Heart left ventricle (tissue), 16 donors: ENCODE measurements at regions not wholly inside any gene's neighbourhood (a gene's known extent, or its start where the extent isn't known, plus 50 kb on each side); places are given as distances from the start of the nearest gene placed in this dataset.

ENCODE experiments used
- ATAC-seq, 4 donors: fragments of 200-7000 bp; cut with Tn5 transposase; one replicate each; pipeline ENCODE4 v1.9.1; 2020 to 2022; ENCODE audit warnings: moderate library complexity in 4 of 4, mild to moderate bottlenecking in 3 of 4, moderate number of reproducible peaks in 1 of 4
- DNase-seq, 5 donors: peaks; one replicate each; pipeline ENCODE4 v3.0.0-alpha.2; 2020
- H3K27ac ChIP-seq, 12 donors: fragments of 200-600 bp; sonication (generic) in 4 of 12; one replicate each; pipeline versions ENCODE4 v1.5.0 to v1.8.0; 2016 to 2022; ENCODE audit warnings: mild to moderate bottlenecking in 2 of 12
- H3K27me3 ChIP-seq, 9 donors: fragments of 200-600 bp; sonication (generic) in 2 of 9; one replicate each; pipeline versions ENCODE4 v1.5.1 to v1.8.0; 2016 to 2022; ENCODE audit warnings: mild to moderate bottlenecking in 3 of 9
- H3K36me3 ChIP-seq, 9 donors: fragments of 200-600 bp; sonication (generic) in 2 of 9; one replicate each; pipeline versions ENCODE4 v1.5.0 to v1.8.0; 2018 to 2022; ENCODE audit warnings: mild to moderate bottlenecking in 2 of 9
- H3K4me1 ChIP-seq, 12 donors: fragments of 200-600 bp; sonication (generic) in 4 of 12; one replicate each; pipeline versions ENCODE4 v1.5.0 to v1.8.0; 2016 to 2022; ENCODE audit warnings: mild to moderate bottlenecking in 3 of 12
- H3K4me3 ChIP-seq, 12 donors: fragments of 200-600 bp; sonication (generic) in 4 of 12; one replicate each; pipeline versions ENCODE4 v1.5.0 to v1.8.0; 2017 to 2022; ENCODE audit warnings: mild to moderate bottlenecking in 9 of 12, moderate library complexity in 4 of 12
- H3K9me3 ChIP-seq, 12 donors: fragments of 200-600 bp; sonication (generic) in 4 of 12; one replicate each; pipeline versions ENCODE4 v1.5.0 to v1.8.0; 2016 to 2022; ENCODE audit warnings: mild to moderate bottlenecking in 1 of 12
- CTCF ChIP-seq, 12 donors: fragments of 200-600 bp; sonication (generic) in 4 of 12; IDR thresholded peaks; one replicate each; pipeline versions ENCODE4 v1.5.0 to v1.8.0; 2018 to 2022; ENCODE audit warnings: antibody characterized with exemption in 12 of 12, mild to moderate bottlenecking in 5 of 12
- POLR2A ChIP-seq, 2 donors: fragments of 450-650 bp; IDR thresholded peaks; one replicate each; pipeline ENCODE4 v1.6.1; 2017; ENCODE audit warnings: antibody characterized with exemption in 2 of 2, mild to moderate bottlenecking in 2 of 2, moderate library complexity in 2 of 2
- WGBS, 4 donors: extraction: QIAGEN DNeasy Blood & Tissue Kit in 2 of 4; methylation state at CpG; one replicate each; pipeline versions ENCODE4 v1.1.5 to v1.1.7; 2013 to 2018; 5-methylcytosine and 5-hydroxymethylcytosine counted together
- intact Hi-C, 10 donors: fragments of 100-400 bp; cut with DNase I; formaldehyde crosslinking; loops; one replicate each; pipeline versions ENCODE4 v1.11.1 to v1.14.2; 2022
- donor health status: ischemic (EF 13 %, LVEDD 7.1; RV severe dilation, severe dysfunction).
- donor health status: healthy with polysubstance abuse.
- donor health status: DM: no; HTN: yes; CAD: no.
- donor health status: DM: no; HTN: no; CAD: no.
- donor health status: ischemic (EF 25% LVEDD 6.9; RV normal size, moderate dysfunction).
- donor health status: ischemic (EF 25% LVEDD 5.7; RV mildly dilated, moderate dysfunction).
- donor health status: healthy.
- donor health status: DM: yes; HTN: yes; CAD: no.
- donor health status: ischemic (EF 35%, LVEDD 5.7; RV mildly dilated, moderate dysfunction).
- donor health status: nonischemic (EF 11% LVEDD 7.7; RV severe dilation, severe dysfunction).
- donor health status: DM: yes; HTN: yes; CAD: no.
- donor health status: PGD.
- donor health status: ischemic (EF 29% LVEDD 5.4; RV normal size, mild dysfunction).
- donor health status: nonischemic (EF 23%, LVEDD 6.1; RV moderate dilation, normal function).

- TF ChIP-seq POLR2A (IDR thresholded peaks at IDR 0.05) (no peak), CTCF (IDR thresholded peaks at IDR 0.05) (no peak)
- H3K27me3 ChIP-seq: peaks cover 0 to 21% (median 0%) of the 10 kb centered on the region in 9 donors
- DNase-seq (no peak), ATAC-seq (no peak)
- no peaks in the 10 kb centered on the region for H3K36me3 ChIP-seq
- H3K27ac ChIP-seq: no peak overlapping the region
- intact Hi-C loops: no loop called here
- WGBS, 4 donors: 60 to 94% (median 87%) methylated on average over 3 of the region's 3 CpGs
- H3K4me3 ChIP-seq: no peak overlapping the region
- H3K4me1 ChIP-seq: no peaks in the 10 kb centered on the region
- H3K9me3 ChIP-seq: no peaks in the 10 kb centered on the region
Measured at GRCh38 chr13:26887594-26887993, 127.0 kb upstream of the GPR12 start.

- peaks cover 0 to 3% (median 0%) of the 10 kb centered on the region in 12 donors for H3K4me1 ChIP-seq
- H3K4me3 ChIP-seq: no peak overlapping the region
- no peak overlapping the region for H3K27ac ChIP-seq
- WGBS, 4 donors: 46 to 60% (median 56%) methylated on average over 3 of the region's 3 CpGs
- DNase-seq (no peak), ATAC-seq (no peak)
- intact Hi-C loops: loop anchor here in 1 of 10 donors (1.0 kb wide), 1 partner anchor 19 kb away; no protein-coding TSS in a partner anchor
- no peaks in the 10 kb centered on the region for H3K9me3 ChIP-seq
- TF ChIP-seq POLR2A (IDR thresholded peaks at IDR 0.05): no peak
- TF ChIP-seq CTCF (IDR thresholded peaks at IDR 0.05): no peak
- peaks cover 0 to 31% (median 0%) of the 10 kb centered on the region in 9 donors for H3K27me3 ChIP-seq
- no peaks in the 10 kb centered on the region for H3K36me3 ChIP-seq
Measured at GRCh38 chr13:26883613-26884257, 123.1 kb upstream of the GPR12 start.

- no peak overlapping the region for H3K4me3 ChIP-seq
Measured at GRCh38 chr13:26882731-26883130, 122.1 kb upstream of the GPR12 start.

More at GRCh38 chr13:26882731-26883130, 122.1 kb upstream of the GPR12 start:
- DNase-seq (no peak), ATAC-seq (no peak)
- peaks cover 0 to 4% (median 0%) of the 10 kb centered on the region in 12 donors for H3K9me3 ChIP-seq
- TF ChIP-seq POLR2A (IDR thresholded peaks at IDR 0.05): no peak
- TF ChIP-seq CTCF (IDR thresholded peaks at IDR 0.05): no peak
- intact Hi-C loops: loop anchor here in 1 of 10 donors (1.0 kb wide), 1 partner anchor 18 kb away; no protein-coding TSS in a partner anchor
- WGBS, 4 donors: 87 to 91% (median 87%) methylated on average over 7 of the region's 7 CpGs
- H3K27me3 ChIP-seq: peaks cover 0 to 33% (median 2%) of the 10 kb centered on the region in 9 donors
- H3K4me1 ChIP-seq: peaks cover 0 to 3% (median 0%) of the 10 kb centered on the region in 12 donors
- H3K36me3 ChIP-seq: no peaks in the 10 kb centered on the region
- no peak overlapping the region for H3K27ac ChIP-seq
